ENCODE measurements at regions not wholly inside any gene's neighbourhood (a gene's known extent, or its start where the extent isn't known, plus 50 kb on each side); places are given as distances from the start of the nearest gene placed in this dataset.
"Not testable (repeated sequence)": the region's sequence is repeated elsewhere in the genome, so short reads cannot be mapped to it uniquely, and the experiment has no call there.

DNA sequence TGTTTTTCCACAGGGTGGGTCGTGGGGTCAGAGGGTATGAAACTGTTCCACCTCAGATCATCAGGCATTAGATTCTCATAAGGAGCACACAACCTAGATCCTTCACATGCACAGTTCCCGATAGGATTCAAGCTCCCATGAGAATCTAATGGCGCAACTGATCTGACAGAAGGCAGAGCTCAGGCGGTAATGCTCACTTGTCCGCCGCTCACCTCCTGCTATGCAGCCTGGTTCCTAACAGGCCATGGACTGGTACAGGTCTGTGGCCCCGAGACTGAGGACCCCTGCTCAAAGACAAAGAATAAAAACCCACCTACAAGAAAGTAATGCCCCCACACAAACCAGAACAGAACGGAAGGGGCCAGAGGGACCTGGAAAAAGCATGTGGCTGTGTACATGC, 76.1 kb upstream of the SNX9 start:
- Histone ChIP-seq H3F3A (ENCODE audit: insufficient read depth, low read depth) (no peaks in the 10 kb centered on the region), H3K4me2 (no peak overlapping the region), H2AFZ (no peak overlapping the region), H3K9me3 (ENCODE audit: insufficient read depth, low read depth) (no peaks in the 10 kb centered on the region), H3K4me3 (no peak overlapping the region), H3K4me1 (replicated peaks; ENCODE audit: insufficient read depth) (no peaks in the 10 kb centered on the region), H4K20me1 (ENCODE audit: insufficient read depth) (no peaks in the 10 kb centered on the region), H3K9me2 (ENCODE audit: insufficient read depth) (no peaks in the 10 kb centered on the region), H3K27me3 (ENCODE audit: insufficient read depth, low read depth) (no peaks in the 10 kb centered on the region), H3K27ac (no peak overlapping the region), H3K79me2 (ENCODE audit: low read depth) (no peaks in the 10 kb centered on the region), H3K36me3 (ENCODE audit: low read depth) (no peaks in the 10 kb centered on the region)
- no peak for DNase-seq
- no TSS peak for BruUV-seq (replicated peaks)
- CTCF ChIA-PET: no interaction called here
- intact Hi-C loops (cut with micrococcal nuclease; ENCODE audit: unreplicated experiment): no loop called here
- TF ChIP-seq EZH2 (IDR thresholded peaks at IDR 0.05; ENCODE audit: low read depth): no peak
- POLR2A ChIA-PET (ENCODE audit: unreplicated experiment): no interaction called here

DNA sequence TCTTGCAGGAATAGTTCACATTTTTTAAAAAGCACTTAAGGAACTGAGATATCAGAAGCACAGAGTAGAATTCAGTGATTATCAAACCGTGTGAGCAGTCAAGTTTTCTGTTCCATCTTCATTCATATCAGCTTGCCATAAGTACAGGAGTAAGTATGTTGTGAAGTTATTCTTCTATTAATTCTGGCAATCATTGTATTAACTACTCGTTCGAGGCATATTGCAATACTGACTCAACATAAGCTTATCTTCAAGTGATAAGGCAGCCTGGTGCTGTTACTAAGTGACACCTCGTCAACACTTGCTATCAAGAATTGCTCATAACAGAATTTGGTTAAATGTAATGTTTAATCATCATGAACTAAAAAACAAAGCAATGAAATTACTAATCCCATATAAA, 75.7 kb upstream of the SNX9 start:
- no peaks in the 10 kb centered on the region for H3K4me1 ChIP-seq (replicated peaks; ENCODE audit: insufficient read depth)
- H4K20me1 ChIP-seq (ENCODE audit: insufficient read depth): no peaks in the 10 kb centered on the region
- H3K27me3 ChIP-seq (ENCODE audit: insufficient read depth, low read depth): no peaks in the 10 kb centered on the region
- TF ChIP-seq, protein P1, sequence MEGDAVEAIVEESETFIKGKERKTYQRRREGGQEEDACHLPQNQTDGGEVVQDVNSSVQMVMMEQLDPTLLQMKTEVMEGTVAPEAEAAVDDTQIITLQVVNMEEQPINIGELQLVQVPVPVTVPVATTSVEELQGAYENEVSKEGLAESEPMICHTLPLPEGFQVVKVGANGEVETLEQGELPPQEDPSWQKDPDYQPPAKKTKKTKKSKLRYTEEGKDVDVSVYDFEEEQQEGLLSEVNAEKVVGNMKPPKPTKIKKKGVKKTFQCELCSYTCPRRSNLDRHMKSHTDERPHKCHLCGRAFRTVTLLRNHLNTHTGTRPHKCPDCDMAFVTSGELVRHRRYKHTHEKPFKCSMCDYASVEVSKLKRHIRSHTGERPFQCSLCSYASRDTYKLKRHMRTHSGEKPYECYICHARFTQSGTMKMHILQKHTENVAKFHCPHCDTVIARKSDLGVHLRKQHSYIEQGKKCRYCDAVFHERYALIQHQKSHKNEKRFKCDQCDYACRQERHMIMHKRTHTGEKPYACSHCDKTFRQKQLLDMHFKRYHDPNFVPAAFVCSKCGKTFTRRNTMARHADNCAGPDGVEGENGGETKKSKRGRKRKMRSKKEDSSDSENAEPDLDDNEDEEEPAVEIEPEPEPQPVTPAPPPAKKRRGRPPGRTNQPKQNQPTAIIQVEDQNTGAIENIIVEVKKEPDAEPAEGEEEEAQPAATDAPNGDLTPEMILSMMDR (conservative IDR thresholded peaks at IDR 0.05): no peak
- no peak for TF ChIP-seq EZH2 (IDR thresholded peaks at IDR 0.05; ENCODE audit: low read depth)
- H3K36me3 ChIP-seq (ENCODE audit: low read depth): no peaks in the 10 kb centered on the region
- DNase-seq: no peak
- H3K9me3 ChIP-seq (ENCODE audit: insufficient read depth, low read depth): no peaks in the 10 kb centered on the region
- no TSS peak for BruUV-seq (replicated peaks)
- H2AFZ ChIP-seq: no peak overlapping the region
- H3K79me2 ChIP-seq (ENCODE audit: low read depth): no peaks in the 10 kb centered on the region
- no peak overlapping the region for H3K4me3 ChIP-seq
- H3F3A ChIP-seq (ENCODE audit: insufficient read depth, low read depth): no peaks in the 10 kb centered on the region
- no peak overlapping the region for H3K27ac ChIP-seq
- no peak overlapping the region for H3K4me2 ChIP-seq
- POLR2A ChIA-PET (ENCODE audit: unreplicated experiment): no interaction called here
- H3K9me2 ChIP-seq (ENCODE audit: insufficient read depth): no peaks in the 10 kb centered on the region
- intact Hi-C loops (cut with micrococcal nuclease; ENCODE audit: unreplicated experiment): no loop called here
- CTCF ChIA-PET: no interaction called here

DNA sequence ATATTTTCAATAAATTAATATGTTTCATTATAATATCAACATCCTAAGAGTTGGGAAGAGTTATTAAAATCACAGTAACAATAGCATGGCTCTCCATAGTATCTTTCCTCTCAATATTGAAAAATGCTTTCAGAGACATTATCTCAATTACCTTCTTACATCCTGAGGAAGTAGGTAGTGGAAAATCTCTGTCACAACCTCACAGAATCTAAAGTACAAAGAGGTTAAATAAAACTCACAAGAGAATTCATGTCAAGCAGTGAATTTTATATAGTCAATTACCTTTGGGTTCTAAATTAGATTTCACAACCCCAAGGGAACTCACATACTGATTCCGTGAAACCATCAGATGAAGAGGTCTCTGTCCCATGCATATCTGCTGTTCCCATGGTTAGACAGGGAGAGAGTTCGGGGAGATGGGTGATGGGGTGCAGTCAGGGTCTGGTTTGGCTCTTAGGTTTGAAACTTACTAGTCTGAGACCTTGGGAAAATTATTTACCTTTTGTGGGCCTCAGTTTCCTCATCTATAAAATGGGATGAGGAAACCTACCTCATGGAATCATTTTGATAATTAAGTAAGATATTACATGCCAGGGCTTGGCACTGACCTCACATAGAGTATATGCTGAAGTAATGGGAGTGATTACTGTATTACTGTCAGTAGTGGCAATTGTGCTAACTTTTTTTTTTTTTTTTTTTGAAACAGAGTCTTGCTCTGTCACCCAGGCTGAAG, 74.0 kb upstream of the SNX9 start:
- intact Hi-C loops (cut with micrococcal nuclease; ENCODE audit: unreplicated experiment): no loop called here
- DNase-seq: no peak
- H3K9me3 ChIP-seq (ENCODE audit: insufficient read depth, low read depth): no peaks in the 10 kb centered on the region
- no peaks in the 10 kb centered on the region for H3K36me3 ChIP-seq (ENCODE audit: low read depth)
- ChIA-PET CTCF (no interaction called here), POLR2A (ENCODE audit: unreplicated experiment) (no interaction called here)
- H3K79me2 ChIP-seq (ENCODE audit: low read depth): no peaks in the 10 kb centered on the region
- no peaks in the 10 kb centered on the region for H4K20me1 ChIP-seq (ENCODE audit: insufficient read depth)
- no peaks in the 10 kb centered on the region for H3K9me2 ChIP-seq (ENCODE audit: insufficient read depth)
- no peak overlapping the region for H3K4me2 ChIP-seq
- H3F3A ChIP-seq (ENCODE audit: insufficient read depth, low read depth): no peaks in the 10 kb centered on the region
- no peaks in the 10 kb centered on the region for H3K27me3 ChIP-seq (ENCODE audit: insufficient read depth, low read depth)
- no peak overlapping the region for H3K27ac ChIP-seq
- H3K4me1 ChIP-seq (replicated peaks; ENCODE audit: insufficient read depth): peaks cover 8% of the 10 kb centered on the region; the same call in 1 of the 2 replicates
- H2AFZ ChIP-seq: no peak overlapping the region
- no TSS peak for BruUV-seq (replicated peaks)
- H3K4me3 ChIP-seq: no peak overlapping the region
- TF ChIP-seq, protein P1 (conservative IDR thresholded peaks at IDR 0.05): no peak
- no peak for TF ChIP-seq EZH2 (IDR thresholded peaks at IDR 0.05; ENCODE audit: low read depth)

DNA sequence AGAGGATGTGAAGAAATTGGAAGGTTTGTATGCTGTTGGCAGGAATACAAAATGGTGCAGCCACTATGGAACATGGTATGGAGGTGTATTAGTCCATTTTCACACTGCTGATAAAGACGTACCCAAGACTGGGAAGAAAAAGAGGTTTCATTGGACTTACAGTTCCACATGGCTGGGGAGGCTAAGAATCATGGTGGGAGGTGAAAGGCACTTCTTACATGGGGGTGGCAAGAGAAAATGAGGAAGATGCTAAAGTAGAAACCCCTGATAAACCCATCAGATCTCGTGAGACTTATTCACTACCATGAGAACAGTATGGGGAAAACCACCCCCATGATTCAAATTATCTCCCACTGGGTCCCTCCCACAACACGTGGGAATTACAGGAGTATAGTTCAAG, 72.1 kb upstream of the SNX9 start:
- H3F3A ChIP-seq (ENCODE audit: insufficient read depth, low read depth); H2AFZ ChIP-seq; H3K79me2 ChIP-seq (ENCODE audit: low read depth); H3K9me3 ChIP-seq (ENCODE audit: insufficient read depth, low read depth); DNase-seq; H3K4me3 ChIP-seq; H3K27ac ChIP-seq; H3K4me1 ChIP-seq (replicated peaks; ENCODE audit: insufficient read depth); H3K27me3 ChIP-seq (ENCODE audit: insufficient read depth, low read depth); H3K9me2 ChIP-seq (ENCODE audit: insufficient read depth); H4K20me1 ChIP-seq (ENCODE audit: insufficient read depth); H3K4me2 ChIP-seq; intact Hi-C loops (cut with micrococcal nuclease; ENCODE audit: unreplicated experiment); H3K36me3 ChIP-seq (ENCODE audit: low read depth); POLR2A ChIA-PET (ENCODE audit: unreplicated experiment); BruUV-seq (replicated peaks): not testable (repeated sequence)
- CTCF ChIA-PET: interaction anchor here (0.6 kb wide), 1 partner anchor 376 kb away, joined by 4 read pairs; no protein-coding TSS in a partner anchor
